HEK293 (cell line): ENCODE measurements at regions not wholly inside any gene's neighbourhood (a gene's known extent, or its start where the extent isn't known, plus 50 kb on each side); places are given as distances from the start of the nearest gene placed in this dataset.
A peak's percentile ranks its signal among the peaks of the same experiment; 100 is the strongest.

Experiments used
- CTCF ChIA-PET: fragments of 350-600 bp; formaldehyde crosslinking; extraction: SDS; loops from one replicate; lab custom pipeline; 2021; ENCODE audit warnings: antibody characterized with exemption; lab: Yijun Ruan, JAX
- POLR2A ChIA-PET: fragments of 300-600 bp; formaldehyde crosslinking; extraction: SDS; loops from one replicate; lab custom pipeline; 2020; ENCODE audit warnings: antibody characterized with exemption, inconsistent platforms; lab: Yijun Ruan, JAX
- H3K27ac ChIP-seq: fragments of 200-500 bp; sonication (Bioruptor generic); 2 replicates; pipeline ENCODE4 v1.5.1; 2014; ENCODE audit warnings: low read depth, low read length, control low read depth, inconsistent platforms; ENCODE audit errors: extremely low read depth
- H3K36me3 ChIP-seq, 2 experiments: fragments of 200-500 bp in 1 of 2; sonication (Bioruptor generic) in 1 of 2; 1 replicate in 1 of 2; 2 replicates in 1 of 2; pipeline ENCODE4 v1.5.1; 2014 to 2017; ENCODE audit warnings: inconsistent platforms in 2 of 2, low read length in 2 of 2; ENCODE audit not compliant: control insufficient read depth in 2 of 2, insufficient read depth in 1 of 2
- H3K4me1 ChIP-seq: fragments of 200-500 bp; sonication (Bioruptor generic); 2 replicates; pipeline ENCODE4 v1.5.1; 2014; ENCODE audit warnings: mild to moderate bottlenecking, low read length, inconsistent platforms; ENCODE audit not compliant: control insufficient read depth, insufficient read depth
- H3K4me3 ChIP-seq: 2 replicates; pipeline ENCODE4 v1.5.1; 2011; ENCODE audit warnings: low read depth, mild to moderate bottlenecking, control low read depth, low read length, moderate library complexity
- H3K9me3 ChIP-seq: fragments of 200-500 bp; sonication (Bioruptor generic); 2 replicates; pipeline ENCODE4 v1.5.1; 2014; ENCODE audit warnings: low read depth, low read length, inconsistent platforms; ENCODE audit not compliant: control insufficient read depth, insufficient read depth
- ELK4 ChIP-seq: IDR thresholded peaks from 2 replicates; pipeline ENCODE4 v1.6.1; 2011; ENCODE audit warnings: mild to moderate bottlenecking, low read depth, low read length, borderline replicate concordance
- MZF1 ChIP-seq: fragments of 450-650 bp; formaldehyde crosslinking; IDR thresholded peaks from 2 replicates; pipeline ENCODE4 v1.5.1; 2017; ENCODE audit warnings: missing biosample characterization, missing genetic modification characterization, borderline replicate concordance
- REPIN1 ChIP-seq: fragments of 450-650 bp; formaldehyde crosslinking; IDR thresholded peaks from 2 replicates; pipeline ENCODE4 v1.5.1; 2017; ENCODE audit warnings: missing biosample characterization, missing genetic modification characterization, low read depth
- SALL2 ChIP-seq: fragments of 450-650 bp; formaldehyde crosslinking; IDR thresholded peaks from 2 replicates; pipeline ENCODE4 v1.5.0; 2017; ENCODE audit warnings: missing biosample characterization, mild to moderate bottlenecking, missing genetic modification characterization, borderline replicate concordance
- SCRT1 ChIP-seq: fragments of 450-650 bp; formaldehyde crosslinking; IDR thresholded peaks from 2 replicates; pipeline ENCODE4 v1.5.1; 2016; ENCODE audit warnings: missing biosample characterization, missing genetic modification characterization, borderline replicate concordance
- SP2 ChIP-seq: fragments of 450-650 bp; formaldehyde crosslinking; IDR thresholded peaks from 2 replicates; pipeline ENCODE4 v1.5.1; 2016; ENCODE audit warnings: missing biosample characterization, missing genetic modification characterization
- ZIC2 ChIP-seq: fragments of 450-650 bp; formaldehyde crosslinking; IDR thresholded peaks from 2 replicates; pipeline ENCODE4 v1.5.1; 2016; ENCODE audit warnings: missing biosample characterization, missing genetic modification characterization
- ZNF112 ChIP-seq: fragments of 450-650 bp; formaldehyde crosslinking; IDR thresholded peaks from 2 replicates; pipeline ENCODE4 v1.5.0; 2017; ENCODE audit warnings: missing biosample characterization, missing genetic modification characterization
- ZNF138 ChIP-seq: fragments of 450-650 bp; formaldehyde crosslinking; IDR thresholded peaks from 2 replicates; pipeline ENCODE4 v1.5.1; 2016; ENCODE audit warnings: missing biosample characterization, missing genetic modification characterization, borderline replicate concordance
- ZNF155 ChIP-seq: fragments of 450-650 bp; formaldehyde crosslinking; IDR thresholded peaks from 2 replicates; pipeline ENCODE4 v1.5.1; 2016; ENCODE audit warnings: missing biosample characterization, missing genetic modification characterization
- ZNF157 ChIP-seq: fragments of 450-650 bp; formaldehyde crosslinking; IDR thresholded peaks from 2 replicates; pipeline ENCODE4 v1.5.1; 2016; ENCODE audit warnings: missing biosample characterization, missing genetic modification characterization
- ZNF174 ChIP-seq: fragments of 450-650 bp; formaldehyde crosslinking; IDR thresholded peaks from 2 replicates; pipeline ENCODE4 v1.5.0; 2017; ENCODE audit warnings: missing biosample characterization, mild to moderate bottlenecking, missing genetic modification characterization
- ZNF211 ChIP-seq: fragments of 450-650 bp; formaldehyde crosslinking; IDR thresholded peaks from 2 replicates; pipeline ENCODE4 v1.5.1; 2016; ENCODE audit warnings: low read depth, missing biosample characterization, missing genetic modification characterization
- ZNF24 ChIP-seq: fragments of 450-650 bp; formaldehyde crosslinking; IDR thresholded peaks from 2 replicates; pipeline ENCODE4 v1.5.1; 2016; ENCODE audit warnings: missing biosample characterization, missing genetic modification characterization
- ZNF248 ChIP-seq: fragments of 450-650 bp; formaldehyde crosslinking; IDR thresholded peaks from 2 replicates; pipeline ENCODE4 v1.5.1; 2017; ENCODE audit warnings: missing biosample characterization, missing genetic modification characterization
- ZNF274 ChIP-seq, 2 experiments: fragments of 200-500 bp in 1 of 2; fragments of 450-650 bp in 1 of 2; sonication (Bioruptor generic) in 1 of 2; formaldehyde crosslinking in 1 of 2; IDR thresholded peaks; 2 replicates each; pipeline versions ENCODE4 v1.5.1 to v1.6.1; 2014 to 2016; ENCODE audit warnings: borderline replicate concordance in 1 of 2, inconsistent platforms in 1 of 2, low read length in 1 of 2, missing biosample characterization in 1 of 2, missing genetic modification characterization in 1 of 2
- ZNF311 ChIP-seq: fragments of 450-650 bp; formaldehyde crosslinking; IDR thresholded peaks from 2 replicates; pipeline ENCODE4 v1.5.1; 2017; ENCODE audit warnings: missing biosample characterization, missing genetic modification characterization, borderline replicate concordance
- ZNF37A ChIP-seq: fragments of 450-650 bp; IDR thresholded peaks from 2 replicates; pipeline ENCODE4 v1.5.1; 2018; ENCODE audit warnings: missing biosample characterization, missing genetic modification characterization
- ZNF404 ChIP-seq: fragments of 450-650 bp; formaldehyde crosslinking; IDR thresholded peaks from 2 replicates; pipeline ENCODE4 v1.5.1; 2017; ENCODE audit warnings: missing biosample characterization, missing genetic modification characterization
- ZNF660 ChIP-seq: fragments of 450-650 bp; IDR thresholded peaks from 2 replicates; pipeline ENCODE4 v1.5.1; 2018; ENCODE audit warnings: missing biosample characterization, mild to moderate bottlenecking, missing genetic modification characterization
- ZNF670 ChIP-seq: fragments of 450-650 bp; formaldehyde crosslinking; IDR thresholded peaks from 2 replicates; pipeline ENCODE4 v1.5.1; 2016; ENCODE audit warnings: missing biosample characterization, missing genetic modification characterization, low read depth
- ZNF701 ChIP-seq: fragments of 450-650 bp; formaldehyde crosslinking; IDR thresholded peaks from 2 replicates; pipeline ENCODE4 v1.5.1; 2016; ENCODE audit warnings: missing biosample characterization, missing genetic modification characterization
- ZXDB ChIP-seq: fragments of 450-650 bp; formaldehyde crosslinking; IDR thresholded peaks from 2 replicates; pipeline ENCODE4 v1.5.1; 2016; ENCODE audit warnings: missing biosample characterization, missing genetic modification characterization
- TF ChIP-seq, protein P1 (sequence below): fragments of 450-650 bp; formaldehyde crosslinking; IDR thresholded peaks from 2 replicates; pipeline ENCODE4 v1.5.1; 2016; ENCODE audit warnings: missing biosample characterization, missing genetic modification characterization
- TF ChIP-seq, protein P2 (sequence below): fragments of 450-650 bp; formaldehyde crosslinking; IDR thresholded peaks from 2 replicates; pipeline ENCODE4 v1.5.1; 2016; ENCODE audit warnings: missing biosample characterization, missing genetic modification characterization
- TF ChIP-seq, protein P3 (sequence below): fragments of 450-650 bp; formaldehyde crosslinking; IDR thresholded peaks from 2 replicates; pipeline ENCODE4 v1.5.1; 2016; ENCODE audit warnings: missing biosample characterization, missing genetic modification characterization, low read depth

- Histone ChIP-seq H3K4me1 (no peaks in the 10 kb centered on the region), H3K9me3 (no peaks in the 10 kb centered on the region), H3K36me3 (no peaks in the 10 kb centered on the region), H3K4me3 (no peak overlapping the region), H3K27ac (no peak overlapping the region)
- ChIA-PET CTCF (interaction anchor here (0.6 kb wide), 1 partner anchor 49 kb away, joined by 3 read pairs; no protein-coding TSS in a partner anchor), POLR2A (no interaction called here)
- TF ChIP-seq SALL2 (tag by site-specific recombination) (no peak), ZNF701 (no peak), MZF1 (tag by site-specific recombination) (no peak), ZNF311 (tag by site-specific recombination) (no peak), ZNF174 (no peak), ZIC2 (tag by site-specific recombination) (0 out of 2 replicates have a peak, but pooled peaks have one; percentile 6), ZNF404 (tag by site-specific recombination) (no peak), ZNF660 (tag by site-specific recombination) (no peak), ZNF138 (tag by site-specific recombination) (no peak), ELK4 (no peak)
- TF ChIP-seq, protein P1, sequence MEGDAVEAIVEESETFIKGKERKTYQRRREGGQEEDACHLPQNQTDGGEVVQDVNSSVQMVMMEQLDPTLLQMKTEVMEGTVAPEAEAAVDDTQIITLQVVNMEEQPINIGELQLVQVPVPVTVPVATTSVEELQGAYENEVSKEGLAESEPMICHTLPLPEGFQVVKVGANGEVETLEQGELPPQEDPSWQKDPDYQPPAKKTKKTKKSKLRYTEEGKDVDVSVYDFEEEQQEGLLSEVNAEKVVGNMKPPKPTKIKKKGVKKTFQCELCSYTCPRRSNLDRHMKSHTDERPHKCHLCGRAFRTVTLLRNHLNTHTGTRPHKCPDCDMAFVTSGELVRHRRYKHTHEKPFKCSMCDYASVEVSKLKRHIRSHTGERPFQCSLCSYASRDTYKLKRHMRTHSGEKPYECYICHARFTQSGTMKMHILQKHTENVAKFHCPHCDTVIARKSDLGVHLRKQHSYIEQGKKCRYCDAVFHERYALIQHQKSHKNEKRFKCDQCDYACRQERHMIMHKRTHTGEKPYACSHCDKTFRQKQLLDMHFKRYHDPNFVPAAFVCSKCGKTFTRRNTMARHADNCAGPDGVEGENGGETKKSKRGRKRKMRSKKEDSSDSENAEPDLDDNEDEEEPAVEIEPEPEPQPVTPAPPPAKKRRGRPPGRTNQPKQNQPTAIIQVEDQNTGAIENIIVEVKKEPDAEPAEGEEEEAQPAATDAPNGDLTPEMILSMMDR (tag by site-specific recombination): peak; percentile 27; the same call in 1 of the 2 replicates
- TF ChIP-seq, protein P2, sequence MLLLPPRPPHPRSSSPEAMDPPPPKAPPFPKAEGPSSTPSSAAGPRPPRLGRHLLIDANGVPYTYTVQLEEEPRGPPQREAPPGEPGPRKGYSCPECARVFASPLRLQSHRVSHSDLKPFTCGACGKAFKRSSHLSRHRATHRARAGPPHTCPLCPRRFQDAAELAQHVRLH (tag by site-specific recombination): no peak
Observed at GRCh38 chr1:36731226-36732014, 248.7 kb upstream of the CSF3R start.

DNA sequence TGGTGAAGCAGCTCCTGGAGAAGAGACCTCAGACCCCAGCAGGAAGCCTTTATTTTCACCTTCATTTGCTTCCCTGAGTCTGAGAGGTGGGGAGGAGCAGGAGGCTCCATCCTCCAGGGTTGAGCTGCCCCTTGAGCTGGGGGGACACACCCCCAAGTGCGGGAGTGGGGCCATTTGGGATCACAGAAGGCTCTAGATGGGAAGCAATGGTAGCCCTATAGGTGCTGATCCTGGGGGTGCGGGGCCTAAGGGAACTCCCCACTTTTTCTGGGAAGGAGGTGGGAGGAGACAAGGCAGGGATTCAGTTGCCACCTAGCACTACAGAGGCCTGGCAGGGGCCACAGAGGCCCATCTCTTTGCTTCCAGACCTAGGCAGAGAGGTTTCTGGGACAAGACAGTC is 247.9 kb upstream of the CSF3R start:
- Histone ChIP-seq H3K9me3 (no peaks in the 10 kb centered on the region), H3K4me1 (no peaks in the 10 kb centered on the region), H3K27ac (no peak overlapping the region), H3K4me3 (no peak overlapping the region), H3K36me3 (no peaks in the 10 kb centered on the region)
- CTCF ChIA-PET: interaction anchor here (0.6 kb wide), 1 partner anchor 50 kb away, joined by 3 read pairs; no protein-coding TSS in a partner anchor
- POLR2A ChIA-PET: no interaction called here
- TF ChIP-seq ZNF24 (no peak), ZNF155 (tag by site-specific recombination) (no peak), ZNF670 (no peak), REPIN1 (tag by site-specific recombination) (no peak), ZXDB (tag by site-specific recombination) (no peak), SP2 (tag by site-specific recombination) (no peak), ZNF248 (tag by site-specific recombination) (no peak), SCRT1 (tag by site-specific recombination) (no peak), ZNF37A (tag by site-specific recombination) (no peak), ZNF157 (no peak), ZNF112 (no peak), ZNF274 (IDR thresholded peaks at IDR 0.05; ENCODE audit: low read length) (no peak), ZNF274 (tag by site-specific recombination; IDR thresholded peaks at IDR 0.05; ENCODE audit: borderline replicate concordance) (no peak), ZNF211 (tag by site-specific recombination) (no peak)
- TF ChIP-seq, protein P3, sequence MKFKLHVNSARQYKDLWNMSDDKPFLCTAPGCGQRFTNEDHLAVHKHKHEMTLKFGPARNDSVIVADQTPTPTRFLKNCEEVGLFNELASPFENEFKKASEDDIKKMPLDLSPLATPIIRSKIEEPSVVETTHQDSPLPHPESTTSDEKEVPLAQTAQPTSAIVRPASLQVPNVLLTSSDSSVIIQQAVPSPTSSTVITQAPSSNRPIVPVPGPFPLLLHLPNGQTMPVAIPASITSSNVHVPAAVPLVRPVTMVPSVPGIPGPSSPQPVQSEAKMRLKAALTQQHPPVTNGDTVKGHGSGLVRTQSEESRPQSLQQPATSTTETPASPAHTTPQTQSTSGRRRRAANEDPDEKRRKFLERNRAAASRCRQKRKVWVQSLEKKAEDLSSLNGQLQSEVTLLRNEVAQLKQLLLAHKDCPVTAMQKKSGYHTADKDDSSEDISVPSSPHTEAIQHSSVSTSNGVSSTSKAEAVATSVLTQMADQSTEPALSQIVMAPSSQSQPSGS (tag by site-specific recombination): no peak
